ENCODE measurements at regions not wholly inside any gene's neighbourhood (a gene's known extent, or its start where the extent isn't known, plus 50 kb on each side); places are given as distances from the start of the nearest gene placed in this dataset.

DNA sequence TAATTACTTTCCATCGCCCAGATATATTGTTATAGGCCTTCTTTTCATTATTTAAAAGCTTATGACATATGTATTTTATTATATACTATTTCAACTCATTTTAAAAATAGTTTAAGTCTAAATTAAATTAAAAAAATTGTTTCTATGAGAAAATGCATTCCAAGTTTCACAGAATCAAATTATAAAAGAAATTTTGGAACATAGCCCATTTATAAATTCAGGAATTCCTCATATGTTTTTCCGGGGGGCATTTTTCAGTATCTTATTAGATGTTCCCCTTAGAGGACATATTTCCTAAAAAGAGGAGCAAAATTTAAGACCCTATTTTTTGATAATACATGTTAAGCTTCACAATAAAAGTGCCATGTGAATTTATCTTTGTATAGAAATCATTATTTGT lies 119.9 kb upstream of the ATP2B1 start:
- TF ChIP-seq, protein P1, sequence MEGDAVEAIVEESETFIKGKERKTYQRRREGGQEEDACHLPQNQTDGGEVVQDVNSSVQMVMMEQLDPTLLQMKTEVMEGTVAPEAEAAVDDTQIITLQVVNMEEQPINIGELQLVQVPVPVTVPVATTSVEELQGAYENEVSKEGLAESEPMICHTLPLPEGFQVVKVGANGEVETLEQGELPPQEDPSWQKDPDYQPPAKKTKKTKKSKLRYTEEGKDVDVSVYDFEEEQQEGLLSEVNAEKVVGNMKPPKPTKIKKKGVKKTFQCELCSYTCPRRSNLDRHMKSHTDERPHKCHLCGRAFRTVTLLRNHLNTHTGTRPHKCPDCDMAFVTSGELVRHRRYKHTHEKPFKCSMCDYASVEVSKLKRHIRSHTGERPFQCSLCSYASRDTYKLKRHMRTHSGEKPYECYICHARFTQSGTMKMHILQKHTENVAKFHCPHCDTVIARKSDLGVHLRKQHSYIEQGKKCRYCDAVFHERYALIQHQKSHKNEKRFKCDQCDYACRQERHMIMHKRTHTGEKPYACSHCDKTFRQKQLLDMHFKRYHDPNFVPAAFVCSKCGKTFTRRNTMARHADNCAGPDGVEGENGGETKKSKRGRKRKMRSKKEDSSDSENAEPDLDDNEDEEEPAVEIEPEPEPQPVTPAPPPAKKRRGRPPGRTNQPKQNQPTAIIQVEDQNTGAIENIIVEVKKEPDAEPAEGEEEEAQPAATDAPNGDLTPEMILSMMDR (IDR thresholded peaks at IDR 0.05; ENCODE audit: poor library complexity, severe bottlenecking) = no peak
- TF ChIP-seq RAD21 (conservative IDR thresholded peaks at IDR 0.05) (no peak), TAF1 (IDR thresholded peaks at IDR 0.05; ENCODE audit: low read depth) (no peak), POLR2AphosphoS5 (IDR thresholded peaks at IDR 0.05) (no peak), EP300 (conservative IDR thresholded peaks at IDR 0.05; ENCODE audit: poor library complexity, severe bottlenecking) (no peak)
- TF ChIP-seq, protein P2, sequence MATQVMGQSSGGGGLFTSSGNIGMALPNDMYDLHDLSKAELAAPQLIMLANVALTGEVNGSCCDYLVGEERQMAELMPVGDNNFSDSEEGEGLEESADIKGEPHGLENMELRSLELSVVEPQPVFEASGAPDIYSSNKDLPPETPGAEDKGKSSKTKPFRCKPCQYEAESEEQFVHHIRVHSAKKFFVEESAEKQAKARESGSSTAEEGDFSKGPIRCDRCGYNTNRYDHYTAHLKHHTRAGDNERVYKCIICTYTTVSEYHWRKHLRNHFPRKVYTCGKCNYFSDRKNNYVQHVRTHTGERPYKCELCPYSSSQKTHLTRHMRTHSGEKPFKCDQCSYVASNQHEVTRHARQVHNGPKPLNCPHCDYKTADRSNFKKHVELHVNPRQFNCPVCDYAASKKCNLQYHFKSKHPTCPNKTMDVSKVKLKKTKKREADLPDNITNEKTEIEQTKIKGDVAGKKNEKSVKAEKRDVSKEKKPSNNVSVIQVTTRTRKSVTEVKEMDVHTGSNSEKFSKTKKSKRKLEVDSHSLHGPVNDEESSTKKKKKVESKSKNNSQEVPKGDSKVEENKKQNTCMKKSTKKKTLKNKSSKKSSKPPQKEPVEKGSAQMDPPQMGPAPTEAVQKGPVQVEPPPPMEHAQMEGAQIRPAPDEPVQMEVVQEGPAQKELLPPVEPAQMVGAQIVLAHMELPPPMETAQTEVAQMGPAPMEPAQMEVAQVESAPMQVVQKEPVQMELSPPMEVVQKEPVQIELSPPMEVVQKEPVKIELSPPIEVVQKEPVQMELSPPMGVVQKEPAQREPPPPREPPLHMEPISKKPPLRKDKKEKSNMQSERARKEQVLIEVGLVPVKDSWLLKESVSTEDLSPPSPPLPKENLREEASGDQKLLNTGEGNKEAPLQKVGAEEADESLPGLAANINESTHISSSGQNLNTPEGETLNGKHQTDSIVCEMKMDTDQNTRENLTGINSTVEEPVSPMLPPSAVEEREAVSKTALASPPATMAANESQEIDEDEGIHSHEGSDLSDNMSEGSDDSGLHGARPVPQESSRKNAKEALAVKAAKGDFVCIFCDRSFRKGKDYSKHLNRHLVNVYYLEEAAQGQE (IDR thresholded peaks at IDR 0.05; ENCODE audit: borderline replicate concordance) = no peak

Measured in neural cell (in vitro differentiated cells).